SK-N-SH (cell line): ENCODE measurements at regions not wholly inside any gene's neighbourhood (a gene's known extent, or its start where the extent isn't known, plus 50 kb on each side); places are given as distances from the start of the nearest gene placed in this dataset.

Experiments used
- CTCF ChIP-seq: fragments of 200-600 bp; sonication (generic); IDR thresholded peaks from 2 replicates; pipeline ENCODE4 v1.6.1; 2017; ENCODE audit warnings: antibody characterized with exemption, mild to moderate bottlenecking, moderate library complexity
- EP300 ChIP-seq, 2 experiments: IDR thresholded peaks; 2 replicates each; pipeline versions ENCODE4 v1.4.0 to v1.6.1; 2012; ENCODE audit warnings: borderline replicate concordance in 1 of 2, low read depth in 1 of 2, low read length in 1 of 2
- GATA2 ChIP-seq: sonication (generic); formaldehyde crosslinking; IDR thresholded peaks from 2 replicates; pipeline ENCODE4 v1.5.0; 2020; ENCODE audit warnings: mild to moderate bottlenecking, missing genetic modification reagents
- NFIC ChIP-seq: IDR thresholded peaks from 2 replicates; pipeline ENCODE4 v1.4.0; 2012; ENCODE audit warnings: borderline replicate concordance
- PBX3 ChIP-seq: IDR thresholded peaks from 2 replicates; pipeline ENCODE4; 2012
- POLR2AphosphoS5 ChIP-seq: IDR thresholded peaks from 2 replicates; pipeline ENCODE4 v1.6.1; 2012; ENCODE audit warnings: low read depth, low read length
- REST ChIP-seq: IDR thresholded peaks from 2 replicates; pipeline ENCODE4 v1.6.1; 2012; ENCODE audit warnings: mild to moderate bottlenecking, low read depth, low read length, moderate library complexity
- TEAD4 ChIP-seq: IDR thresholded peaks from 2 replicates; pipeline ENCODE4 v1.4.0; 2012; ENCODE audit warnings: mild to moderate bottlenecking, borderline replicate concordance; ENCODE audit not compliant: insufficient read depth
- TF ChIP-seq, protein P1 (sequence below): IDR thresholded peaks from 2 replicates; pipeline ENCODE4 v1.4.0; 2012; ENCODE audit warnings: low read depth

GRCh38 chr13:44763615-44764301, 187.6 kb upstream of the TSC22D1 start:
- TF ChIP-seq CTCF (no peak), EP300 (IDR thresholded peaks at IDR 0.05; ENCODE audit: borderline replicate concordance in 1 of 2, low read depth in 1 of 2, low read length in 1 of 2) (no peak), POLR2AphosphoS5 (no peak), REST (no peak), NFIC (no peak), GATA2 (CRISPR knock-in tag) (no peak), TEAD4 (no peak), PBX3 (no peak)
- TF ChIP-seq, protein P1, sequence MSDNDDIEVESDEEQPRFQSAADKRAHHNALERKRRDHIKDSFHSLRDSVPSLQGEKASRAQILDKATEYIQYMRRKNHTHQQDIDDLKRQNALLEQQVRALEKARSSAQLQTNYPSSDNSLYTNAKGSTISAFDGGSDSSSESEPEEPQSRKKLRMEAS: no peak
